NCI-H510A treated with DMSO at 0.1 percent for 48 hours (cell line): ENCODE measurements at regions not wholly inside any gene's neighbourhood (a gene's known extent, or its start where the extent isn't known, plus 50 kb on each side); places are given as distances from the start of the nearest gene placed in this dataset.

ENCODE experiments used
- DNase-seq: peaks from one replicate; lab custom pipeline; 2025; lab: John Stamatoyannopoulos, UW

DNA sequence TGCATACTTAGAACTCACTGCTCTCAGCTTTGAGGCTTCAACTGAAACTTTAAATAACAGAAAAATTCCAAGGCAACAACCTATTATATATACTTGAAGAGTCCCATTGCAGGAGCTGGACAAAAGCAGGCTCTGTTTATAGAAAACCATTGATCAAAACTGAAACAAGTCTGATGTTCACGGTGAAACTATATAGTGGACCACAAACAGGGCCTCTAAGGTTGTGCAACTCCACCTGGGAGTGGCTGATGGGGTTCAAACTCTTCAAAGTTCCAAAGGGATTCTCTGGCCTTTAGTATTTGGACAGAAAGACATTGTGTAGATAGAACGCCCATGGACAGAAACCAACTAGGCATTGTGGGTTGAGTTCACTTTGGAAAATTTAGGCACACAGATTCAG, 140.3 kb downstream of the ZC3H11B start:
- DNase-seq = no peak

GRCh38 chr1:219467524-219467923, 145.4 kb downstream of the ZC3H11B start:
- no peak for DNase-seq

- no peak for DNase-seq
These were observed 146.1 kb downstream of the ZC3H11B start for GRCh38 chr1:219466766-219467165.

- no peak for DNase-seq
These were observed 147.5 kb downstream of the ZC3H11B start for GRCh38 chr1:219465212-219466093.

DNA sequence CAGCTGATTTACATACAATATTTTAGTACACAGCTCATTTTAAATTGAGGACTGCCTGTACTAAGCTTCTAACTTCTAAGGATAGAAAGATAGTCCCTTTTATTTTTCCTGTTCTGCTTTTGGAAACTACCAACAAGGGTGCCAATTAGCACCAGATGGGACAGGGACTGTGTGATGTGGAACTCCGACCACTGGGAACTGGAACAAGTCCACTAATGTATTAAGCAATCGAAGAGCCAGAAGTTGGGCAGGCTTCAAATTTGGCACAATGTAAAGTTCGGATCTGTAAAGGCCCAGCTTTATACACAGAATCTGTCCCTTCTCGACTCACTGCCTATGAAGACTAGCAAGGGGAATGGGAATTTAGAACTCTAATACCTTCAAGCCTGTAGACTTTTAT, 149.3 kb downstream of the ZC3H11B start:
- no peak for DNase-seq

- no peak for DNase-seq
These were observed 150.9 kb downstream of the ZC3H11B start for GRCh38 chr1:219461981-219462400.

DNA sequence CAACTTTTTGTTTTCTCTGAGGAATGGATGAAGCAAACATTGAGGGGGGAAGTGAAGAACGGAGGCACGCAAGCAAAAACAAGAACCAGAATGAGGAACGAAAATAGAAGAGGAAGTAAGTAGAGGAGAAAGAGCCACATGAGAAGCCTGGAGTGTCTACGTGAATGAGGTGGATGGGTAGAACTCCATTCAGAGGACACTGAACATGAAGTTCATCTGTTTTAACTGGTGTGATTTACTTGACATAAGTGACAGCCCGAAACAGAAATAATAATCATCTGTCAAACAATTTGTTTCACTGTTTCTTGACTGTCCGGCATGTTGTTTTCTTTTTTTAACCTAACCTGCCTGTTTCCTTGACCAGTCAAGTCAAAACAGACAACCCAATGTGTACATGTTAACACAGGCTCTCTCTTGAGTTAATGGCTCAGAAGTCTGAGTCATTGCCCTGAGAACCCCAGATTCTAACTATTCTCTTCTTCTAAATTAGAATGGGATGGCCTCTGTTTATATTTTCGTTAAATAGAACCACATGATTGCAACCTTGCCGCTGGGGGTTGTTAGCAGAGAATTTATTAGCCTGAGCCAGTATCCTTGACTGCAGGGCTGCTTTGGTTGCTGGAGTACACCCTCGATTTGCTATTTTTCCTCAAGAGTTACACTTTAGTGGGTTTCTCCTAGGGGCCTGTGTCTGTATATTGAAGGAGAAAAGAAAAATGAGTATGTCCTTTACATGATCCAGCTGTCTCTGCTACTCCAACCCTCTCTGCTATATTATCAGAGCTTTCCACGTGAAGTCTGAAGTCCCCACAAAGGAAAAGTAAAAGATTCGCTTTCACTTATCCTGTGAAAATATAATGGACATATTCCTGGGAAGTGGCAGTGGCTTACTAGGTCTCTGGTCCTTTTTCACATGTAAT, 151.7 kb downstream of the ZC3H11B start:
- DNase-seq = no peak

- no peak for DNase-seq
These were observed 152.6 kb downstream of the ZC3H11B start for GRCh38 chr1:219460081-219460895.

- no peak for DNase-seq
These were observed 153.4 kb downstream of the ZC3H11B start for GRCh38 chr1:219459351-219460080.

DNA sequence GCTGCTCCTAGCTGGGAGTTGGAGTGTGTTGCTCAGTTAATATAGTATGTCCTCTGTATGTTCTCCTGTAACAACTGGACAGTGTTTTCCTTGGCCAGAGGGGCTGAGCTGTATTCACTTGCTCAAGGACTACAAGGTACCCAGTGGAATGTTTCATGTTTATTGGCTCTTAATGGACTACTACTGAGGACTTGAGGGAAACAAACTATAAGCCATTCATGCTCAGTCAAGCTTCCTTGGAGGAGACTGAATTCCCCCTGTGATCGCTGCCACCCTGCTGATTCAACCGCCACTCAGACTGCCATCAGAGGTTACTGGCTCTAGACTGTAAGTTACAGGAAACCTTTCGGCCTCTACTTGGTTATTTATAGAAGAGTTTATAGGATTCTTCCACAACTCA, 166.6 kb downstream of the ZC3H11B start:
- DNase-seq = no peak

DNA sequence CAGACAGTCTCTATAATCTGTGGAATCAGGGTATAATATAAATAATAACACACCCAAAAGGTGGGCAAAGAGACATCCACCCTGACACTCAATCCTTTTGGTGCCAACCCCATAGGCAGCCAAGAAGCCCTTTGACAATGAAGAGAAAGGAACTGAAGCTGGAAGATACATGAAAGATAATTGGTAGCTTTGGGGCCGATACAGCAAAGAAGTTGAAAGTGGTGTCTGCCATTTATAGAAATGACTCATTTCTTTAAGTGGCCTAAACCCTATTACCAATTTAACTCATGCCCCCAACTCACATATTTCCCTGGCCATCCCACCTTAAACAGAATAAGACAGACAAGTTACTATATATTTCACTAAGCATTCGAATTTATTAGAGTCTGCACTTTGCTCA, 167.0 kb downstream of the ZC3H11B start:
- no peak for DNase-seq

- no peak for DNase-seq
These were observed 168.4 kb downstream of the ZC3H11B start for GRCh38 chr1:219444474-219444873.

GRCh38 chr1:219443763-219444162, 169.1 kb downstream of the ZC3H11B start:
- DNase-seq = no peak

DNA sequence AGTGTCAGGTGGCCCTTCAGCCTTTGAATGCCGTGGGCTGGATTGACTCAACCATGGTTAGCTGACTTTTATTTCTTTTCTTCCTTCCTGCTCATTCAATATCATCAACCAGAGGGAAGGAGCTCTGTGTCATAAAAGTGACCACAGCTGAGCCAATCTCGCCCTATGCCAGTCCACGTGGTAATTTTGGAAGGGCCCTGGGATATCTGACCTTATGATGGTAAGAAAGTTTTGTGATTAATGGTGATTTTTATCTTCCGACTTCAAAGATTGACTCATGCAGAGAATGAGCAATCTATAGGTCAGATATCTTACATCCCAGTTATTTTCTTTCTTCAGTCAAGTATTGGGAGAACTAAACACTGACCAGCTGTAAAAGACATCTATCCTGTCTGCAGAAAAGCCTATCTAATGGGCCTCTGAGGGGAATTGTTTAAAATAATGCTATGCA, 170.3 kb downstream of the ZC3H11B start:
- DNase-seq = no peak

DNA sequence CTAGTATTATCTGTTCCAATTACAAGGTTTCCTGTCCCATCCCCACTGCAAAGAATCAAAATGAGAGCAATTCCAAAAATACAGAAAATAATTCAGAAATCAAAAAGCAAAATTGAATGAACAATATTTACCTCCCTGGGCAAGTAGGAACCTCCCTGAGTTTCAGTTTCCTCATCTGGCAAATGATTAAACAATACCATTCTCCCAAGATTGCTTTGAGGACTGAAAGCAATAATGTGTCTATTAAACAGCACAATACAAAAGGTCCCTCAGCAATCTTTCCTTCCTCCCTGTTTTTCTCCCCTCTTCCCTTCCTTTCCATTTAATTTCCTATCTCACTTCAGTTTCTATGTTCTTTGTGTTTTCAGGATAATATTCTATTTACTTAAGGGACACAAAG, 171.0 kb downstream of the ZC3H11B start:
- no peak for DNase-seq

DNA sequence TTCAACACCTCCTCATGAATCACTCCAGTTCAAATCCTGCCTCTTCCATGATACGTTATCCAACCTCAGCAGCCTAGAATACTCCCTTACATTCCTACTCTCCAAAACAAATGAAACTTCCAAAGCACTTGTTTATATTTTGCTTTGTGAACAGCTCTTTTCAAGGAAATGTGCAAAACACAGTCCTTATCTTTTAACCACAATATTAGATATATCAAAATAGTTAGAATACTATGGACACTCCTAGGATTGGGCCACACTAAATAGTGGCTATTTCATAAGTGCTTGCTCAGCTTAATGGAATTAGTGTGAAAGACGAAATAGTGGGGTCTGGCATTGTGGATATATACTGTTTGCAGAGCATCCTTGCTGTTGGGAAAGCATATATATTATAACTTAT, 173.5 kb downstream of the ZC3H11B start:
- DNase-seq = no peak

GRCh38 chr1:219438386-219438785, 174.5 kb downstream of the ZC3H11B start:
- no peak for DNase-seq

DNA sequence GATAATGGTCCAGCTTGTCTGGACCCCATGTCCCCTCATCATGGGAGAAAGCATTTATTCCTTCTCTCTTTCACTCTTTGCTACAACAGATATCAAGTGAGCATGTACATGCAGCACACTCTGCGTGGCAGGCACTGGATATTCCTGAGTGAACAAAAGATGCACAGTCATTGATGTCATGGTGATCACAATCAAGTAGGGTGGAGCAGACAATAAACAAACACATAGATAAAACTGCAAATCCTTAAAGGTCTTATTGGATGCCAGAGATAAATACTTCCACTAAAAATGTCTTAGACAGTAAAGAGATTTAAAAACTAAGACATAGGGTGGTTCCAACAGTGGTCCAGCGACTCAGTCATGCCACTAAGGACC, 178.0 kb downstream of the ZC3H11B start:
- no peak for DNase-seq

GRCh38 chr1:219434285-219434922, 178.5 kb downstream of the ZC3H11B start:
- no peak for DNase-seq

- DNase-seq = no peak
These were observed 179.3 kb downstream of the ZC3H11B start for GRCh38 chr1:219433496-219434131.
